GM13977 (cell line): ENCODE measurements at regions not wholly inside any gene's neighbourhood (a gene's known extent, or its start where the extent isn't known, plus 50 kb on each side); places are given as distances from the start of the nearest gene placed in this dataset.

Source experiments
- DNase-seq: peaks from one replicate; pipeline ENCODE4 v3.0.0; 2012; ENCODE audit warnings: low spot score
- in situ Hi-C: fragments of 300-500 bp; cut with MboI; formaldehyde crosslinking; loops from one replicate; pipeline ENCODE4 v1.12.0; 2022; ENCODE audit warnings: low sequenced_read_pairs, low pct_unique_long_range_greater_than_20kb, mixed read lengths, inconsistent platforms; ENCODE audit not compliant: unreplicated experiment
- TF ChIP-seq, protein P1 (sequence below): IDR thresholded peaks from 2 replicates; pipeline ENCODE4 v1.5.1; 2012; ENCODE audit warnings: mild to moderate bottlenecking, control low read depth; ENCODE audit not compliant: insufficient read depth; ENCODE audit errors: extremely low read depth, missing control alignments

DNA sequence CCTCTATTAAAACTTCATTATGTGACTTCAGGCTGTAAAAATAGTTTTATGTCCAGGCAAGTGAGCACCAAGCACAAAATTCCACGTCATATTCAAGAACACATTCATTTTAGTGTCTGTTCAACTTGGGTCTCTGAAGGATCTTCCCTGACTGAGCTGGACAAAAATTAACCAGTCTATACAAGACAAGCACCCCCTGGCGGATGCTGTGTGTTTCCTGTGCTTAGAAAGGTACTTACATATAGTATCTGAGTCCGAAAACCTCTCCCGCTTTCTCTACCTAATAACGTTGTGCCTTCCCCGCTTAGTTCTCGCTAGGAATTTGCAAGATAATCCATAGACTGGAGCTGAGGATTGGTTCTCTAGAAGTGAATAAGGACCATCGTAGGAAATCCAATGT lies 2214.5 kb upstream of the TENM3 start:
- in situ Hi-C loops: no loop called here
- DNase-seq: no peak

DNA sequence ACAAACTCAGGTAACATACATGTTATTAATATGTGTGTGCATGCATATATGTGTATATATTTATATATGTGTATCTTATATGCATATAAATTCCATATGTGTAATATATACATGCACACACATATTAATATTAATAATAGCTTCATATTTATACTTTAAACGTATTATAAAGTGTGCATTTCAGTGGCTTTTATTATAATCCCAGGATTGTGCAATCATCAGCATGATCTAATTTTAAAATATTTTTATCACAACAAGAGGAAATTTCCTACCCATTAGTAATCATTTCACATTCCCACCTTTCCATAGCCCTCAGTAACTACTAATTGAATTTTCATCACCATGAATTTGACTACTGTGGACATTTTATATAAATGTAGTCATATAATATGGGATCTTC lies 2211.9 kb upstream of the TENM3 start:
- in situ Hi-C loops: loop anchor here (10.0 kb wide), 1 partner anchor 167 kb away; no protein-coding TSS in a partner anchor
- TF ChIP-seq, protein P1, sequence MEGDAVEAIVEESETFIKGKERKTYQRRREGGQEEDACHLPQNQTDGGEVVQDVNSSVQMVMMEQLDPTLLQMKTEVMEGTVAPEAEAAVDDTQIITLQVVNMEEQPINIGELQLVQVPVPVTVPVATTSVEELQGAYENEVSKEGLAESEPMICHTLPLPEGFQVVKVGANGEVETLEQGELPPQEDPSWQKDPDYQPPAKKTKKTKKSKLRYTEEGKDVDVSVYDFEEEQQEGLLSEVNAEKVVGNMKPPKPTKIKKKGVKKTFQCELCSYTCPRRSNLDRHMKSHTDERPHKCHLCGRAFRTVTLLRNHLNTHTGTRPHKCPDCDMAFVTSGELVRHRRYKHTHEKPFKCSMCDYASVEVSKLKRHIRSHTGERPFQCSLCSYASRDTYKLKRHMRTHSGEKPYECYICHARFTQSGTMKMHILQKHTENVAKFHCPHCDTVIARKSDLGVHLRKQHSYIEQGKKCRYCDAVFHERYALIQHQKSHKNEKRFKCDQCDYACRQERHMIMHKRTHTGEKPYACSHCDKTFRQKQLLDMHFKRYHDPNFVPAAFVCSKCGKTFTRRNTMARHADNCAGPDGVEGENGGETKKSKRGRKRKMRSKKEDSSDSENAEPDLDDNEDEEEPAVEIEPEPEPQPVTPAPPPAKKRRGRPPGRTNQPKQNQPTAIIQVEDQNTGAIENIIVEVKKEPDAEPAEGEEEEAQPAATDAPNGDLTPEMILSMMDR: no peak
- DNase-seq: no peak

More for the DNA sequence above, 2214.5 kb upstream of the TENM3 start:
- TF ChIP-seq, protein P1: peak; percentile 51

DNA sequence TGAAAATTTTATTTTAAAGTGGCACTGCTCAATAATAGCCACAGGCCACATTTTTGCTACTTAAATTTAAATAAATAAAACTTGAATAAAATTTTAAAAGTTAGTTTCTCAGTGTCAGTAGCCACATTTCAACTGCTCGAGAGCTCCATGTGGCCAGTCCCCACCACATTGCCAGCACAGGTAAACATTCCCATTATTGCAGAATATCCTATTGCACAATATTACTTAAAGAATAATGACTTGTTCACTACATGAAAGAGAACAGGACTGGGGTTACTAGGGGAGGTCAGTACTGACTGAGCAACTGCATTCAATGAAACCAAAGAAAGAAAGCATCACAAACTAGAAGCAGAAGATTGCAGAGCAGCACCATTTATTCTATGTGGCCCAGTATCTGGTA lies 2201.6 kb upstream of the TENM3 start:
- DNase-seq: no peak
- in situ Hi-C loops: no loop called here
- TF ChIP-seq, protein P1: no peak

DNA sequence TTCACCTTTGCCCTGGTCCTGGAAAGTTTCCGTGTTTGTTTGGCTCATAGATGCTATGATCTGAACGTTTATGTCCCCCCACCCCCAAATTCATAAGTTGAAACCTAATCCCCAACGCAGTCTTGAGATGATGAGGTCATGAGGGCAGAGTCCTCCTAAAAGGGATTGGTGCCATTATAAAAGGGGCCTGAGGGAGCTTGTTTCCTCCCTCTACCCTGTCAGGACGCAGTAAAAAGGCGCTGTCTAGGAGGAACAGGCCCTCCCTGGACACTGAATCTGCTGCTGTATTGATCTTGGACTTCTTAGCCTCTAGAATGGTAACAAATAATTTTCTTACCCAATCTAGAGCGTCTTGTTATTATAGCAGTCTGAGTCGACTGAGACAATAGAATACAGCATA lies 2190.6 kb upstream of the TENM3 start:
- DNase-seq: no peak
- TF ChIP-seq, protein P1: no peak
- in situ Hi-C loops: no loop called here

DNA sequence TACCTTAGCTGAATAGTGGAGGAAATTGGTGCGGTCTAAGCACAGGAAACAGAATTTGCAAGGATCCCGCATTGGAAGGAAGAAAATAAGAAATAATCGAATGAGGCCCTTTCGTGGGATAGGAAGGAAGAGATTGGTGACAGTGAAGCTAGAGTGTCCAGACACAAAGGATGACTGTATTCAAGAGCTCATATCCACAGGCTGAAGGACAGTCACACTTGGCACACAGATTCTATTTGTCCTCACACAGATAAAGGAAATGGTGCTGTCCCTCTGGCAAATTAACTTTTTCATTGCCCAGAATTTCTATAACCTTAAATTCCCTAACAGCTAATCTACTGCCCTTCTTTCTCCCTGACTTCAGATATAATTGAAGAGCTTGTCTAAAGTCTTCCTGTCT lies 2188.9 kb upstream of the TENM3 start:
- in situ Hi-C loops: no loop called here
- no peak for DNase-seq
- TF ChIP-seq, protein P1: no peak

DNA sequence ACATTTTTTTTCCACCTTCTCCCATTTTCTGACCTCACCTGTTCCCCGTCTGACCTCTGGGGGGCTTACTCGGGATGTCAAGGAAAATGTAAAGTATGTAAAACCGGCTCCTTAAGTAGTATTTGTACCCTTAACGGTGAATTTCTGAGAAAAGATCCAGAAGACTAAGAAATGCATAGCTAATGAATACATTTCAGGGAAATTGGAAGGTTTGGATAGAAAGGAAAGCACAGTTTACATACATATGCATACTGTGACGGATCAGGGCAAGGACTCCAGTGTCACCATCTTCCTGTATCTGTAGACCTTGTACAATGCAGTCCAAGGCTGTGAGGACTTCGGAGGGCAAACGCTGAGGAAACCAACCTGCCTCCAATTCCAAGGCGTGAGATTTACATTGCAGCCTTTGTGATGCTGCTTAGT lies 2185.9 kb upstream of the TENM3 start:
- no peak for DNase-seq
- in situ Hi-C loops: no loop called here
- TF ChIP-seq, protein P1: peak; percentile 50
